Activated gamma-delta T cell treated with Interleukin-2 at 50 U/mL for 16 hours (primary cell): ENCODE measurements at regions not wholly inside any gene's neighbourhood (a gene's known extent, or its start where the extent isn't known, plus 50 kb on each side); places are given as distances from the start of the nearest gene placed in this dataset.
A peak's percentile ranks its signal among the peaks of the same experiment; 100 is the strongest.

ENCODE experiments used
- DNase-seq: peaks from one replicate; pipeline ENCODE4 v3.0.0-alpha.2; 2020

DNA sequence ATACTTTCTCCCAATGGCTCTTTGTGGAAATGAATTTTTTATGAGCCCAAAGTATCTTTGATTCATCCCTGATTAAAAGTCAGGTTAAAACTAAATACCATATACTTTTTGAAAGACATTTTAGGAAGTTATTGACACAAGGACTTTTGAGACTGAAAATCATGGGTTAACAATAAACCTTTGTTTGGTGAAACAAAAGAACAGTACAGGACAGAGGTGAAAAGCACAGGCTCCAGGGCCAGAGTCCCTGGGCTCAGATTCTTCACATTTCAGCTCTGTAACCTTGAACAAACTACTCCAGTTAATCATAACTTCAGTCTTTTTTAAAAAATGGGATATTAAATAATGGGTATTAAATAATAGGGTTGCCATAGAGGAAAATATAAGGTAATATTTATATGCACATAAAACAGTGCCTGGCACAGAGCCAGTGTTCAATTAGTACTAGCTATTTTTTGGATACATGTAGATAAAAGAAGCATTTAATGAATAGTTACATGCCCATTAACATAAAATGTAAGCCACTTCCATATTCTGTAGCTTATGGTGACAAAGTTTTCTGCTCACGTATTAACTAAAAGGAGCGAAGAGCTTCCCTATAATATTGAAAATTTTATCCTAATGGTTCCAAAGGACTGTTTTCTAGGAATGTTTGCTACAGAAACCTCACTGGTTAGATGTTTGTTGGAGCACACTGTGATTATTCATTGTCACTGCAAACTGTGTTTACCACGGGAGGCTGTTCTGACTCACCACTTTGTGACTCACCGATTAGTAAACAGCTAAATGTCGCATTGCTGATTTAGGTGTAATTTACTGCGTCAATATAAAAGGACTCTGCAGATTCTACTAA is 255.4 kb downstream of the DAD1 start:
- peak; percentile 35 for DNase-seq

DNA sequence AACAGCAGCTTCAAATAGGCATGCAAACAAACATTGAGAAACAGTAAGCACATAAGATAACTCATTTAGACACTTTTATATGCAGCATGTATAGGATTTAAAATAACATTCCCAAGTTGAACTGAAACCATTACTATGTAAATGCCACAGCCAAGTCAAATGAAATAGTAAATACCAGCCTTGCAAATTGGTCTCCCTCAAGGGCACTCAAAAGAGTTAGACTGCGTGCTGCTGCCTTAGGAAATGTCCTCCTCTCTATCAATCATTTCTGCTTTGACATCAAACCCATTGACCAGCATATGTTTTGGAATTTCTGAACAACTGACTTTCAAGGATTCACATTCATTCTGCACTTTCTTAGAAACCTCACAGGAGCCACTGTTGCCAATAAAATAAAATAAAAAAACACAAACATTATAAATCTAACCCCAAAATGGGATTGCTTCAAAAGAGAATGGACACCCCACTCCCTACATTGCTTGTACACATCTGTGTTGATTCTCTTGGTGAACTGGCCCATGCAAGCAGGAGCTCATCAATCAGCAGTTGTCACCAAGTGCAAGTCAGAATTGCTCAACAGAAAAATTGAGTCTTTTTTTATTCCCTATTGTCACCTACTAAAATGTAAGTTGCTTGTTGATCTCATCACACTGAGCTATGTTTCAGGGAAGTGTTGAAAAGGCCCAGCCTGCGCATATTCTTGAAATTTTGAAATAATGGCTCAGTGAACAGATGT is 256.2 kb downstream of the DAD1 start:
- DNase-seq, result no peak

- DNase-seq, result no peak
Observed at GRCh38 chr14:22329371-22329770, 259.7 kb downstream of the DAD1 start.

DNA sequence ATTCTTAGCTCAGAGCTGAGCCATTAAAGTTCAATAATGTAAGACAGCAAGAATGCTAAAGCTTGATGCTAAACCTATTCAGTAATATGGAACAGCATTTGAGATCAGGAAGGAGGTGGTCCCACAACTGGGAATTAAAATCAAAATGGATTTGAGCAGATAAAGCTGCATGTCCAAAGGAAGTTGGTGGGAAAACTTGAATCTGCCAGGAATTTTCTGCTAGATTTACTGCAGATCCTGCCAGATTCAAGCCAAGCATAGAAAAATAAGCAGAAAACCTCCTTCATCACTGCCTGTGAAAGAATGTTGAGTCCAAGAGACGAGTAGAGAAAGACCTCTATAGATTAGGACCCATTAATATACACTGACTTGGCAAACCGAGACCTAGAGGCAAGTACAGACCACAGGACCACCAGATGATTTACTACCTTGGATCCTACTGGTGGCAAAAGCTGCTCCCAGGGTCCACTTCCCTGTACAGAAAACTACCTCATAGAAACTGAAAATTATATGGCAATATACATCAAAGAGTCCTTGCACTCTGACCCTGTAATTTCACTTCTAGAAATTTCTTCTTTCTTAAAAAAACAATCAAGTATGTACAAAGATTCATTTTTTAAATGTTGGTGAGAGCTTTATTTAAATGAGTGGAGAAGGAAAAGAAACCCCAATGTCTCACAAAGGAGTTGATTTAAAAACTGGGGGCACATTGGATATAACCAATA is 263.2 kb downstream of the DAD1 start:
- DNase-seq, result no peak

GRCh38 chr14:22320362-22320750 is 268.7 kb downstream of the DAD1 start:
- no peak for DNase-seq

DNA sequence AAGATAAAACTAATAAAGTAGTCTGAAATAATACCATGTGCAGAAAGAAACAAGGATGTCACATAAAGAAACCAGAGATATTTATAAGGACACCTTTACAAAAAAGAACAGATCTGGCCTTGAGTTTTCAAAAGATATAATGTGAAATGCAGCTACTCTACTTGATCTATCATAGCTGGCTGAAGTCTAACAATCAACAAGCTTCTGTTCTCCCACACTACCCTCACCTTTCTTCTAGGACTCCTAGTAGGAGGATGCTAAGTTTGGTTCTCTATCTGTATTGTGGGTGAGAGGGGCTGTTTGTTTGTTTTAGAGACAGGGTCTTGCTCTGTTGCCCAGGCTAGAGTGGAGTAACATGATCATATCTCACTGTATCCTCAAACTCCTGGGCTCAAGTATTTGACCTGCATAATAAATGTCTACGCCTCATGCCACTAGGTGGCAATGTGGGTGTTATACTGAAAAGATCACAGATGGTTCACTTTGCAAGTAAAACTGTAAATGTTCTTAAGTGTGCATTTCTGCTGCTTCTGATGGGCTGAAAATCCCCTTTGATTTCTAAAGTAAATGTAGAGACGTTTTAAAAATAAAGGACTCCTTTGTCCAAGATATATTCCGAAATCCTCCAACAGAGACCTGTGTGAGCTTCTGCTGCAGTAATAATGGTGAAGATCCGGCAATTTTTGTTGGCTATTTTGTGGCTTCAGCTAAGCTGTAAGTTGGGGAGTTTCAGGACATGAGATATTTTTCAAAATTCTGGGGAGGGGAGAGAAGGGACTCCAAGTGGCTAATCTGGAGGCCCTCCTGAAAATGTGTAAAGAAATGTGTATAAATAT is 269.3 kb downstream of the DAD1 start:
- peak; percentile 67 for DNase-seq

DNA sequence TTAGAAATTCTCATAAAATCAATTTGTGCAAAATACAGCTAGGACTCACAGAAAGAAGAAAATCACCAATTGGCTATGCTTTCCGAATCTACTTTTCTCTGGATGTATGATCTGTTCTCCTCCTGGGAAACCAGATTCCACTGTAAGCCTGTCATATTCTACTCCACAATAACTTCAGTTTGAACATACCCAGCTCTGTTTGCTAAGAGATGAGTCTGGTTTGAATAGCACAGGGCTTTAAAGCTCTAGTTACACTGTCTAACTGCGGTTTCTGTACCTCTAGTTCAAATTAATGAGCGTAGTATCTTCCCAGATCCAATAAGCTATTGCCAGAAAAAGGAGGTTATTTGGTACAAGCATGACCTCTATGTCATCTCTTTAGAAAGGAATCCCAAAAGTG is 270.1 kb downstream of the DAD1 start:
- DNase-seq, result no peak

- no peak for DNase-seq
Observed at GRCh38 chr14:22316473-22316872, 272.6 kb downstream of the DAD1 start.

- DNase-seq, result no peak
Observed at GRCh38 chr14:22315336-22315735, 273.7 kb downstream of the DAD1 start.

DNA sequence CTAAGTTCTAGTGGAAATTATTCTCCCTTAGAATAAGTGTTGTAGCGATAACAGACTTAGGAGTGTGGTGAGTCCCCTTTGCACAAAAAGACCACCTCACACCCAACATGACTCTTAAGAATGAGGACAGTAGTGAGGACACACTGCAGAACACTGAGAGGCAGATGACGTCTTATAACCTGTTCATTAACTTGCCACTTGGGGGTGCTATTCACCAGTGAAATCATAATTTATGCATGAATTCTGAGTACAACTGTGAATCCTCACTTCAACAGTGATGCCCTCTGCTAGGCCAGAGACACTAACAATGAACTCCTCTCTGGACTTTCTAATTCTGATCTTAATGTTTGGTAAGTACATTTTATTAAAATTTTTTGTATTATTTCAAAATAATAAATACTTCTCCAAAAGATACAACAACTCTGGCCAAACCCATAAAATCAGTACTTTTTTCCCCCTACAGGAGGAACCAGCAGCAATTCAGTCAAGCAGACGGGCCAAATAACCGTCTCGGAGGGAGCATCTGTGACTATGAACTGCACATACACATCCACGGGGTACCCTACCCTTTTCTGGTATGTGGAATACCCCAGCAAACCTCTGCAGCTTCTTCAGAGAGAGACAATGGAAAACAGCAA is 274.7 kb downstream of the DAD1 start:
- peak; percentile 39 for DNase-seq

DNA sequence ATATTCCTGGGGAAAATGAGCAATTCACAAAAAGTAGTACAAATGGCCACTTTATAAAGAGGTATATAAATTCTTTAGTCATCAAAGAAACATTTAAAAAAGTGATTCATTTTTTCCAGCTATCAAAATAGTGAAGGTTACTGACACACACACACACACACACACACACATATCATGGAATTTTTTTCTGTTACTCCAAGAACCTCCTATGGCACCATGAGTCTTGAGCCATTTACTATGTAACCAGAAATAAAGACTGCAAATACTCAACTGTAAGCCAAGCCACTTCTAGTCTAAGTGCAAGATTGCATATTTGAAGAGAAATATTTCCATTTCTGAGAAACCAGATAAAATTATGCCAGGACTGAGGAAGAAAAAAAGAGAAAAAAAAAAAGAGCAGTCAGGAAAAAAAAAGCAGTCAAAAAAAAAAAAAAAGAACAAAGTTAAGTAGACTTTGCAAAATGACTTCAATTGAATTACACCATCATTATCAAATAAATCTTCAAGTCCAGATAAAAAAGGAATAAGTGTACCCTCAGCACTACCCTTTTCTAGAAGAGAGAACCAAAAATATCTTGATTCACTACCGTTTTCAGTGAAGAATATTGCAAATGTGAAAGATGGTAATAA is 275.7 kb downstream of the DAD1 start:
- DNase-seq, result no peak

GRCh38 chr14:22311636-22312035 is 277.4 kb downstream of the DAD1 start:
- no peak for DNase-seq

GRCh38 chr14:22305607-22306006 is 283.4 kb downstream of the DAD1 start:
- no peak for DNase-seq

GRCh38 chr14:22304326-22304725 is 284.7 kb downstream of the DAD1 start:
- no peak for DNase-seq

GRCh38 chr14:22303589-22304195 is 285.3 kb downstream of the DAD1 start:
- no peak for DNase-seq

DNA sequence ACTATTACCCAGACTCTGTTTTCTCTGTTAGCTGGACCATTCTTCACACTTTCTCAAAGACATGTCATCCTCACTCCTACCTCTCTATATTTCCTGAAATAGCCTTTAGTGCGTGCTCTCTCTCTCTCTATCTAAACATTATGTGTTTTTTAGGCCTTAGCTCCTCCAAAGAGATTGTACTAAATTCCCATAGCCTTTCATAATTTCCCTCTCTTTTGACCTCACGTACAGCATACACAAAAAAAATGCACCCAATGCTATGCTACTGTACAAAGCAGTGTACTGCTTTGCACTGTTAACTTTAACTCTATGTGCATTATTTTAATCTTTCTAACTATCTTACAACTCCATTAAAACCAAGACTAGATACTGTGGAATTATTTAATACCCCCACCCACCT is 288.4 kb downstream of the DAD1 start:
- no peak for DNase-seq

GRCh38 chr14:22297376-22297775 is 291.6 kb downstream of the DAD1 start:
- DNase-seq, result no peak

DNA sequence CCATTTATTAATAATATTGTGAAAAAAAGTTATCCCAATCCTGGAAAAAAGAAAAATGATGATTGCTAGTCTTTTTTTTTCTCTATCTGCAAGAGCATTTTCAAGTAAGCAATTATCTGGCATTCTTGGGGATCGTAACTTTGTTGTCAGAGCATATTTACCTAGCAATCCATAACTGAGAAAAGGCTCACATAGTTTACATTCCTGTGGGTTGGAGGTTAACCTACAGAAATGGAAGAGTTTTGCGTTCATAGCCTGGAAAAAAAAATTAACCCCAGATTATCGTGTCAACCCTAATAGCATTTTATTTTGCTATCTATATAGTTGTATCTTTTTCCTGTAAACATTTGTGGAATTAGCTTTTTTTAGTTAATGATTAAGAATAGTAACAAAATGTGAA is 292.3 kb downstream of the DAD1 start:
- DNase-seq, result no peak

DNA sequence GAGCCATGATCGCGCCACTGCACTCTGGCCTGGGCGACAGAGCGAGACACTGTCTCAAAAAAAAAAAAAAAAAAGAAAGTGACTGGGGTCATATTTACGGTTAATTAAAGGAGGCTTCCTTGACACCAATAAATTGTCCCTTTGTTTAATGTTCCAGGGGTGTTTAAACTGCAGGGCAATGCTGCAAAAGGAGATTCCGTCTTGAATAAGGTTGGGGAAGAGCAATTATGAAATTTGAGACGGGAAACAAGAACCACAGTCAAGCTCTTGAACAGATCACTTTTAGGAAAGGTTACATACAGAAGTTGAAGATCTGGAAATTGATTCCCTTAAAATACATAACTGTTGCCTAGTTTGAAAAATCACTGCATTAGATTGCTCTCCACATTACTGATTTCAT is 292.9 kb downstream of the DAD1 start:
- DNase-seq, result no peak

- no peak for DNase-seq
Observed at GRCh38 chr14:22291406-22291805, 297.6 kb downstream of the DAD1 start.

GRCh38 chr14:22289570-22289969 is 299.5 kb downstream of the DAD1 start:
- no peak for DNase-seq
